ENCODE measurements at regions not wholly inside any gene's neighbourhood (a gene's known extent, or its start where the extent isn't known, plus 50 kb on each side); places are given as distances from the start of the nearest gene placed in this dataset.

GRCh38 chr10:128572696-128573095 is 446.5 kb upstream of the MKI67 start (continued):
- TF ChIP-seq PHF21A (IDR thresholded peaks at IDR 0.05; ENCODE audit: borderline replicate concordance, low read depth) (no peak), SRSF9 (IDR thresholded peaks at IDR 0.05; ENCODE audit: borderline replicate concordance, low read depth, low read length) (no peak), ZNF609 (CRISPR knock-in tag; IDR thresholded peaks at IDR 0.05; ENCODE audit: borderline replicate concordance) (no peak), CC2D1A (IDR thresholded peaks at IDR 0.05) (no peak), ILK (tag; IDR thresholded peaks at IDR 0.05; ENCODE audit: borderline replicate concordance, low read depth) (no peak), ZNF324 (CRISPR knock-in tag; IDR thresholded peaks at IDR 0.05) (no peak), PTRF (tag; IDR thresholded peaks at IDR 0.05) (no peak), IFI16 (CRISPR knock-in tag; IDR thresholded peaks at IDR 0.05) (no peak), CREBBP (IDR thresholded peaks at IDR 0.05; ENCODE audit: low read depth, low read length) (no peak), CREM (IDR thresholded peaks at IDR 0.05; ENCODE audit: low read depth) (no peak)

Data from K562 (cell line).